ENCODE measurements at regions not wholly inside any gene's neighbourhood (a gene's known extent, or its start where the extent isn't known, plus 50 kb on each side); places are given as distances from the start of the nearest gene placed in this dataset.
"Not testable (repeated sequence)": the region's sequence is repeated elsewhere in the genome, so short reads cannot be mapped to it uniquely, and the experiment has no call there.

- no peak for DNase-seq
Observed at GRCh38 chr13:81929988-81930387, 1589.1 kb upstream of the SPRY2 start.

GRCh38 chr13:81927347-81927746 lies 1586.4 kb upstream of the SPRY2 start:
- no peak for DNase-seq

- no peak for DNase-seq
Observed at GRCh38 chr13:81917810-81918209, 1576.9 kb upstream of the SPRY2 start.

- DNase-seq = no peak
Observed at GRCh38 chr13:81916461-81916860, 1575.5 kb upstream of the SPRY2 start.

GRCh38 chr13:81907787-81908372 lies 1567.0 kb upstream of the SPRY2 start:
- no peak for DNase-seq

GRCh38 chr13:81888855-81889254 lies 1547.9 kb upstream of the SPRY2 start:
- no peak for DNase-seq

GRCh38 chr13:81874681-81875661 lies 1534.0 kb upstream of the SPRY2 start:
- no peak for DNase-seq

- DNase-seq = no peak
Observed at GRCh38 chr13:81874253-81874652, 1533.3 kb upstream of the SPRY2 start.

- no peak for DNase-seq
Observed at GRCh38 chr13:81872581-81872980, 1531.7 kb upstream of the SPRY2 start.

- not testable (repeated sequence) for DNase-seq
Observed at GRCh38 chr13:81871751-81872325, 1530.9 kb upstream of the SPRY2 start.

- DNase-seq = no peak
Observed at GRCh38 chr13:81848291-81848690, 1507.4 kb upstream of the SPRY2 start.

- DNase-seq = no peak
Observed at GRCh38 chr13:81846771-81847170, 1505.8 kb upstream of the SPRY2 start.

- DNase-seq = no peak
Observed at GRCh38 chr13:81821259-81821658, 1480.3 kb upstream of the SPRY2 start.

GRCh38 chr13:81800433-81800832 lies 1459.5 kb upstream of the SPRY2 start:
- DNase-seq = no peak

- no peak for DNase-seq
Observed at GRCh38 chr13:81795710-81796109, 1454.8 kb upstream of the SPRY2 start.

- no peak for DNase-seq
Observed at GRCh38 chr13:81791641-81792040, 1450.7 kb upstream of the SPRY2 start.

- DNase-seq = no peak
Observed at GRCh38 chr13:81781471-81781870, 1440.5 kb upstream of the SPRY2 start.

GRCh38 chr13:81779876-81780275 lies 1439.0 kb upstream of the SPRY2 start:
- DNase-seq = peak; percentile 29

- DNase-seq = no peak
Observed at GRCh38 chr13:81778350-81778749, 1437.4 kb upstream of the SPRY2 start.

GRCh38 chr13:81773263-81773662 lies 1432.3 kb upstream of the SPRY2 start:
- DNase-seq = no peak

- DNase-seq = no peak
Observed at GRCh38 chr13:81771951-81772350, 1431.0 kb upstream of the SPRY2 start.

GRCh38 chr13:81770868-81771505 lies 1430.1 kb upstream of the SPRY2 start:
- no peak for DNase-seq

GRCh38 chr13:81762449-81762848 lies 1421.5 kb upstream of the SPRY2 start:
- no peak for DNase-seq
